ENCODE measurements at regions not wholly inside any gene's neighbourhood (a gene's known extent, or its start where the extent isn't known, plus 50 kb on each side); places are given as distances from the start of the nearest gene placed in this dataset.

DNA sequence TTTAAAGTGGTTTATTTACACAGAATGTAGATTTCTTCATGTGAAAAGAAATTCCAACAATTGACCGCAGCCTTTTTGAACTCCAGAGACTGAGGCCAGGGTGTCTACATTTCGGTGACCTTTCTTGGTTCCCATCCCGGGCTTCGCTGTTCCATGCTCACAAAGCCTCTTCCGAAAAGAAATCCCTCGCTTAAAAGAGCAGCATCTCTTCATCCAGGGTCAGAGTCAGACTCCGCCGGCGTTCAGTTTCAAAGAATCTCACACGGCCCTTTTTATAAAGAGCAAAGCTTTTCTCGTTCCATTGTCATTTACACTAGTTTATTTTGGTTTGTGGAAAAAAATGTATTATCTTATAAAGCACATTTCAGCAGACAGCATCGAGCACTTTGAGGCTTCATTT, 530.6 kb upstream of the B3GAT1 start:
- TF ChIP-seq, protein P1, sequence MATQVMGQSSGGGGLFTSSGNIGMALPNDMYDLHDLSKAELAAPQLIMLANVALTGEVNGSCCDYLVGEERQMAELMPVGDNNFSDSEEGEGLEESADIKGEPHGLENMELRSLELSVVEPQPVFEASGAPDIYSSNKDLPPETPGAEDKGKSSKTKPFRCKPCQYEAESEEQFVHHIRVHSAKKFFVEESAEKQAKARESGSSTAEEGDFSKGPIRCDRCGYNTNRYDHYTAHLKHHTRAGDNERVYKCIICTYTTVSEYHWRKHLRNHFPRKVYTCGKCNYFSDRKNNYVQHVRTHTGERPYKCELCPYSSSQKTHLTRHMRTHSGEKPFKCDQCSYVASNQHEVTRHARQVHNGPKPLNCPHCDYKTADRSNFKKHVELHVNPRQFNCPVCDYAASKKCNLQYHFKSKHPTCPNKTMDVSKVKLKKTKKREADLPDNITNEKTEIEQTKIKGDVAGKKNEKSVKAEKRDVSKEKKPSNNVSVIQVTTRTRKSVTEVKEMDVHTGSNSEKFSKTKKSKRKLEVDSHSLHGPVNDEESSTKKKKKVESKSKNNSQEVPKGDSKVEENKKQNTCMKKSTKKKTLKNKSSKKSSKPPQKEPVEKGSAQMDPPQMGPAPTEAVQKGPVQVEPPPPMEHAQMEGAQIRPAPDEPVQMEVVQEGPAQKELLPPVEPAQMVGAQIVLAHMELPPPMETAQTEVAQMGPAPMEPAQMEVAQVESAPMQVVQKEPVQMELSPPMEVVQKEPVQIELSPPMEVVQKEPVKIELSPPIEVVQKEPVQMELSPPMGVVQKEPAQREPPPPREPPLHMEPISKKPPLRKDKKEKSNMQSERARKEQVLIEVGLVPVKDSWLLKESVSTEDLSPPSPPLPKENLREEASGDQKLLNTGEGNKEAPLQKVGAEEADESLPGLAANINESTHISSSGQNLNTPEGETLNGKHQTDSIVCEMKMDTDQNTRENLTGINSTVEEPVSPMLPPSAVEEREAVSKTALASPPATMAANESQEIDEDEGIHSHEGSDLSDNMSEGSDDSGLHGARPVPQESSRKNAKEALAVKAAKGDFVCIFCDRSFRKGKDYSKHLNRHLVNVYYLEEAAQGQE (IDR thresholded peaks at IDR 0.05; ENCODE audit: borderline replicate concordance in 1 of 2, low read depth in 1 of 2, low read length in 2 of 2), result no peak
- TF ChIP-seq CREB1 (IDR thresholded peaks at IDR 0.05), result no peak
- TF ChIP-seq CREB1 (CRISPR knock-in tag; IDR thresholded peaks at IDR 0.05), result no peak
- TF ChIP-seq ZNF431 (CRISPR knock-in tag; IDR thresholded peaks at IDR 0.05; ENCODE audit: borderline replicate concordance, low read depth), result no peak
- no peak for TF ChIP-seq ZBTB34 (CRISPR knock-in tag; IDR thresholded peaks at IDR 0.05)
- no peak for TF ChIP-seq GABPA (IDR thresholded peaks at IDR 0.05; ENCODE audit: low read depth, low read length)
- TF ChIP-seq GABPA (CRISPR knock-in tag; IDR thresholded peaks at IDR 0.05; ENCODE audit: low read depth), result no peak
- TF ChIP-seq CBX2 (IDR thresholded peaks at IDR 0.05; ENCODE audit: low read depth, low read length), result no peak
- TF ChIP-seq CBX2 (CRISPR knock-in tag; IDR thresholded peaks at IDR 0.05; ENCODE audit: low read depth), result no peak
- no peak for TF ChIP-seq MTA3 (CRISPR knock-in tag; IDR thresholded peaks at IDR 0.05)
- no peak for TF ChIP-seq ZNF776 (CRISPR knock-in tag; IDR thresholded peaks at IDR 0.05)
- no peak for TF ChIP-seq MLX (CRISPR knock-in tag; IDR thresholded peaks at IDR 0.05)
- no peak for TF ChIP-seq CENPT (CRISPR knock-in tag; IDR thresholded peaks at IDR 0.05; ENCODE audit: low read depth)
